Spleen (tissue), 7 donors: ENCODE measurements at regions not wholly inside any gene's neighbourhood (a gene's known extent, or its start where the extent isn't known, plus 50 kb on each side); places are given as distances from the start of the nearest gene placed in this dataset.

ENCODE experiments used
- POLR2A ChIP-seq, 3 donors: fragments of 450-650 bp; IDR thresholded peaks; one replicate each; pipeline ENCODE4 v1.5.1; 2017; ENCODE audit warnings: antibody characterized with exemption in 3 of 3, mild to moderate bottlenecking in 1 of 3
- TF ChIP-seq, protein P1 (sequence below), 11 experiments: fragments of 200-600 bp in 7 of 11; fragments of 450-650 bp in 4 of 11; sonication (generic) in 4 of 11; IDR thresholded peaks in 8 of 11; conservative IDR thresholded peaks in 3 of 11; 1 replicate in 7 of 11; 2 replicates in 4 of 11; pipeline versions ENCODE4 v1.4.0 to v1.8.0; 2016 to 2021; ENCODE audit warnings: antibody characterized with exemption in 11 of 11, inconsistent platforms in 4 of 11, mild to moderate bottlenecking in 1 of 11
- donor health status: DM: no; HTN: no; CAD: no; lungs with moderate emphysema.
- donor health status: DM: no; HTN: no; CAD: no.
- donor health status: DM: no; HTN: no; CAD: no.

- TF ChIP-seq, protein P1, sequence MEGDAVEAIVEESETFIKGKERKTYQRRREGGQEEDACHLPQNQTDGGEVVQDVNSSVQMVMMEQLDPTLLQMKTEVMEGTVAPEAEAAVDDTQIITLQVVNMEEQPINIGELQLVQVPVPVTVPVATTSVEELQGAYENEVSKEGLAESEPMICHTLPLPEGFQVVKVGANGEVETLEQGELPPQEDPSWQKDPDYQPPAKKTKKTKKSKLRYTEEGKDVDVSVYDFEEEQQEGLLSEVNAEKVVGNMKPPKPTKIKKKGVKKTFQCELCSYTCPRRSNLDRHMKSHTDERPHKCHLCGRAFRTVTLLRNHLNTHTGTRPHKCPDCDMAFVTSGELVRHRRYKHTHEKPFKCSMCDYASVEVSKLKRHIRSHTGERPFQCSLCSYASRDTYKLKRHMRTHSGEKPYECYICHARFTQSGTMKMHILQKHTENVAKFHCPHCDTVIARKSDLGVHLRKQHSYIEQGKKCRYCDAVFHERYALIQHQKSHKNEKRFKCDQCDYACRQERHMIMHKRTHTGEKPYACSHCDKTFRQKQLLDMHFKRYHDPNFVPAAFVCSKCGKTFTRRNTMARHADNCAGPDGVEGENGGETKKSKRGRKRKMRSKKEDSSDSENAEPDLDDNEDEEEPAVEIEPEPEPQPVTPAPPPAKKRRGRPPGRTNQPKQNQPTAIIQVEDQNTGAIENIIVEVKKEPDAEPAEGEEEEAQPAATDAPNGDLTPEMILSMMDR (IDR thresholded peaks at IDR 0.05 in 8 of 11, conservative IDR thresholded peaks at IDR 0.05 in 3 of 11) = no peak
- no peak for TF ChIP-seq POLR2A (IDR thresholded peaks at IDR 0.05)
These were observed 182.9 kb downstream of the MRPS30 start for GRCh38 chr5:44991693-44992092.
